Heart left ventricle (tissue), 16 donors: ENCODE measurements at regions not wholly inside any gene's neighbourhood (a gene's known extent, or its start where the extent isn't known, plus 50 kb on each side); places are given as distances from the start of the nearest gene placed in this dataset.
A peak's percentile ranks its signal among the peaks of the same experiment; 100 is the strongest.
"Not testable (repeated sequence)": the region's sequence is repeated elsewhere in the genome, so short reads cannot be mapped to it uniquely, and the experiment has no call there.

Experiments used
- ATAC-seq, 4 donors: fragments of 200-7000 bp; cut with Tn5 transposase; one replicate each; pipeline ENCODE4 v1.9.1; 2020 to 2022; ENCODE audit warnings: moderate library complexity in 4 of 4, mild to moderate bottlenecking in 3 of 4, moderate number of reproducible peaks in 1 of 4
- DNase-seq, 5 donors: peaks; one replicate each; pipeline ENCODE4 v3.0.0-alpha.2; 2020
- H3K27ac ChIP-seq, 12 donors: fragments of 200-600 bp; sonication (generic) in 4 of 12; one replicate each; pipeline versions ENCODE4 v1.5.0 to v1.8.0; 2016 to 2022; ENCODE audit warnings: mild to moderate bottlenecking in 2 of 12
- H3K27me3 ChIP-seq, 9 donors: fragments of 200-600 bp; sonication (generic) in 2 of 9; one replicate each; pipeline versions ENCODE4 v1.5.1 to v1.8.0; 2016 to 2022; ENCODE audit warnings: mild to moderate bottlenecking in 3 of 9
- H3K36me3 ChIP-seq, 9 donors: fragments of 200-600 bp; sonication (generic) in 2 of 9; one replicate each; pipeline versions ENCODE4 v1.5.0 to v1.8.0; 2018 to 2022; ENCODE audit warnings: mild to moderate bottlenecking in 2 of 9
- H3K4me1 ChIP-seq, 12 donors: fragments of 200-600 bp; sonication (generic) in 4 of 12; one replicate each; pipeline versions ENCODE4 v1.5.0 to v1.8.0; 2016 to 2022; ENCODE audit warnings: mild to moderate bottlenecking in 3 of 12
- H3K4me3 ChIP-seq, 12 donors: fragments of 200-600 bp; sonication (generic) in 4 of 12; one replicate each; pipeline versions ENCODE4 v1.5.0 to v1.8.0; 2017 to 2022; ENCODE audit warnings: mild to moderate bottlenecking in 9 of 12, moderate library complexity in 4 of 12
- H3K9me3 ChIP-seq, 12 donors: fragments of 200-600 bp; sonication (generic) in 4 of 12; one replicate each; pipeline versions ENCODE4 v1.5.0 to v1.8.0; 2016 to 2022; ENCODE audit warnings: mild to moderate bottlenecking in 1 of 12
- CTCF ChIP-seq, 12 donors: fragments of 200-600 bp; sonication (generic) in 4 of 12; IDR thresholded peaks; one replicate each; pipeline versions ENCODE4 v1.5.0 to v1.8.0; 2018 to 2022; ENCODE audit warnings: antibody characterized with exemption in 12 of 12, mild to moderate bottlenecking in 5 of 12
- POLR2A ChIP-seq, 2 donors: fragments of 450-650 bp; IDR thresholded peaks; one replicate each; pipeline ENCODE4 v1.6.1; 2017; ENCODE audit warnings: antibody characterized with exemption in 2 of 2, mild to moderate bottlenecking in 2 of 2, moderate library complexity in 2 of 2
- WGBS, 4 donors: extraction: QIAGEN DNeasy Blood & Tissue Kit in 2 of 4; methylation state at CpG; one replicate each; pipeline versions ENCODE4 v1.1.5 to v1.1.7; 2013 to 2018; 5-methylcytosine and 5-hydroxymethylcytosine counted together
- intact Hi-C, 10 donors: fragments of 100-400 bp; cut with DNase I; formaldehyde crosslinking; loops; one replicate each; pipeline versions ENCODE4 v1.11.1 to v1.14.2; 2022
- donor health status: ischemic (EF 13 %, LVEDD 7.1; RV severe dilation, severe dysfunction).
- donor health status: healthy with polysubstance abuse.
- donor health status: DM: no; HTN: yes; CAD: no.
- donor health status: DM: no; HTN: no; CAD: no.
- donor health status: ischemic (EF 25% LVEDD 6.9; RV normal size, moderate dysfunction).
- donor health status: ischemic (EF 25% LVEDD 5.7; RV mildly dilated, moderate dysfunction).
- donor health status: healthy.
- donor health status: DM: yes; HTN: yes; CAD: no.
- donor health status: ischemic (EF 35%, LVEDD 5.7; RV mildly dilated, moderate dysfunction).
- donor health status: nonischemic (EF 11% LVEDD 7.7; RV severe dilation, severe dysfunction).
- donor health status: DM: yes; HTN: yes; CAD: no.
- donor health status: PGD.
- donor health status: ischemic (EF 29% LVEDD 5.4; RV normal size, mild dysfunction).
- donor health status: nonischemic (EF 23%, LVEDD 6.1; RV moderate dilation, normal function).

DNA sequence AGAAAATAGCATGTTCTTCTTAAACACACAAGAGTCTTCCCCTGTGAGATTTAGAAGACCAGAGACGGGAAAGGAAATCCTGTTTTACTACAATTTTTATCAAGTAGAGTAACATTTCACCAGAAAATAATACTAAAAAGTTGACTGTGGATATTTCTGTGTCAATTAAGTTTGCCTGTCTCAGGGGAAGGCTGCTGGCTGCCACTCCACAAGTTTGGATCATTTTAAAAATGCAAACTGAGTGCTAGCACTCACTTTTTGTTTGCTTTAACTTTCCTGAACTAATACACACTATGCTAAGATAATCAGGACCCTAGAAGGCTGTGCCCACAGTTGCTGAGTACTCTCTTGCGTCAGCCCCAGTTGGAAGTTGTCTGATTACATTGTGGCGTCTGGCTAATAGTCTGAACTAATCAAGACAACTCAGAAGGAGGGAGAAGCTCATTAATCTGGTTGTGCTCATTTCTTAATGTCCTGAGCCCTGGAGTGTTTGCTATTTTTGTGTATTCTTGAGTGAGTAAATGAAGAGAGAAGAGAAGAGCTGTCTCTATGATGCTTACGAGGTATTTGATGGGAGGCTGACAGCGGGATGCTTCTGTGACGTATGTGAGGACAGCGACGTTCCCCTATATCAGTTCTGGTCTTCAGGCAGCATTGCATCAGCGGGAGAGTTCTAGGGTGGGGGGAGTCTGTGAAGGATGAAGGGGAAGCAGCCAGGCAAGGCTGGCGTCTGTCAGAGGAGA, 664.2 kb downstream of the QKI start:
- WGBS, 4 donors: 64 to 69% (median 66%) methylated on average over 10 of the region's 10 CpGs
- peak overlapping the region in 4 of 12 donors; percentile 6 to 43 (median 33) for H3K27ac ChIP-seq
- peak in 3 of 4 donors; percentile 45 to 62 (median 48) for ATAC-seq

GRCh38 chr6:164076818-164077532, 662.5 kb downstream of the QKI start:
- DNase-seq, H3K27me3 ChIP-seq, H3K4me3 ChIP-seq, H3K27ac ChIP-seq, H3K9me3 ChIP-seq, ATAC-seq, H3K36me3 ChIP-seq: not testable (repeated sequence)
- 66 to 99% (median 84%) methylated on average over 3 of the region's 3 CpGs for WGBS, 4 donors
- intact Hi-C loops: loop anchor here in 1 of 10 donors (5.0 kb wide), 1 partner anchor 745 kb away; no protein-coding TSS in a partner anchor
- peaks cover 0 to 15% (median 8%) of the 10 kb centered on the region in 12 donors for H3K4me1 ChIP-seq

More for the DNA sequence above, 664.2 kb downstream of the QKI start:
- peaks cover 0 to 15% (median 8%) of the 10 kb centered on the region in 12 donors for H3K4me1 ChIP-seq
- no peaks in the 10 kb centered on the region for H3K36me3 ChIP-seq
- TF ChIP-seq CTCF (IDR thresholded peaks at IDR 0.05) (no peak), POLR2A (IDR thresholded peaks at IDR 0.05) (no peak)
- no peak overlapping the region for H3K4me3 ChIP-seq
- intact Hi-C loops: loop anchor here in 1 of 10 donors (5.0 kb wide), 1 partner anchor 746 kb away; no protein-coding TSS in a partner anchor
- H3K9me3 ChIP-seq: no peaks in the 10 kb centered on the region
- no peak for DNase-seq
- H3K27me3 ChIP-seq: no peaks in the 10 kb centered on the region

DNA sequence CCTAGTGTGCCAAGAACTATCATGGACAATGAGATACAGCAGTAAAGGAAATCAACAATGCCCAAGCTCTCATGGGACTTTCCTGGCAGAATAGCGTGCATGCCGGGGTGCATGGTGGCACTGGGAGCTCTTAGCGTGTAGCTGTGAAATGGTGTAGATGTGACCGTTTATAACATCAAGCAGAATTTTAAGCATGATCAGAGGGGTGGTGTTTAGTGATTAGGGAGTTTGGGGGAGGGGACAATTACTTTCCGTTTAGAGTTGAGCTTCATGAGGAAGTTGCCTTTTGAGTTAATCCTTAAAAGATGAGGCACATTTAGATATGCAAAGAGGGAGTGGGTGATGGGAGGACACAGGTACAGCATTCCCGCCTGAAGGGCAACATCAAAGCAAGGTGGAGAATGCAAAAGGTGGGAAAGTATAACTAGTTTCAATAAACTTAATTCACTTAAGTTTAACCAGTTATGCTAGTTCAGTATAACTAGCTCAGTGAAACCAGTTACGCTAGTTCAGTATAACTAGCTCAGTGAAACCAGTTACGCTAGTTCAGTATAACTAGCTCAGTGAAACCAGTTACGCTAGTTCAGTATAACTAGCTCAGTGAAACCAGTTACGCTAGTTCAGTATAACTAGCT, 661.6 kb downstream of the QKI start:
- H3K27me3 ChIP-seq: no peaks in the 10 kb centered on the region
- DNase-seq (no peak), ATAC-seq (no peak)
- peaks cover 0 to 15% (median 8%) of the 10 kb centered on the region in 12 donors for H3K4me1 ChIP-seq
- no peaks in the 10 kb centered on the region for H3K36me3 ChIP-seq
- intact Hi-C loops: loop anchor here in 1 of 10 donors (5.0 kb wide), 1 partner anchor 744 kb away; no protein-coding TSS in a partner anchor
- no peak overlapping the region for H3K4me3 ChIP-seq
- TF ChIP-seq POLR2A (IDR thresholded peaks at IDR 0.05) (no peak), CTCF (IDR thresholded peaks at IDR 0.05) (no peak)
- no peak overlapping the region for H3K27ac ChIP-seq
- H3K9me3 ChIP-seq: peaks cover 0 to 7% (median 0%) of the 10 kb centered on the region in 12 donors
- WGBS, 4 donors: 84 to 89% (median 85%) methylated on average over 8 to 9 of the region's 10 CpGs

GRCh38 chr6:164072240-164072666, 657.7 kb downstream of the QKI start:
- DNase-seq: no peak
- no peak overlapping the region for H3K4me3 ChIP-seq
- no peak for ATAC-seq
- WGBS, 4 donors: 67 to 75% (median 72%) methylated on average over 2 of the region's 2 CpGs
- no peaks in the 10 kb centered on the region for H3K27me3 ChIP-seq
- H3K9me3 ChIP-seq: peaks cover 0 to 7% (median 0%) of the 10 kb centered on the region in 12 donors
- H3K36me3 ChIP-seq: no peaks in the 10 kb centered on the region
- no peak overlapping the region for H3K27ac ChIP-seq
- TF ChIP-seq POLR2A (IDR thresholded peaks at IDR 0.05) (no peak), CTCF (IDR thresholded peaks at IDR 0.05) (no peak)
- intact Hi-C loops: no loop called here
- H3K4me1 ChIP-seq: peaks cover 0 to 17% (median 1%) of the 10 kb centered on the region in 12 donors
